GM03348 (cell line): ENCODE measurements at regions not wholly inside any gene's neighbourhood (a gene's known extent, or its start where the extent isn't known, plus 50 kb on each side); places are given as distances from the start of the nearest gene placed in this dataset.
"Not testable (repeated sequence)": the region's sequence is repeated elsewhere in the genome, so short reads cannot be mapped to it uniquely, and the experiment has no call there.

Experiments
- DNase-seq: peaks from one replicate; pipeline ENCODE4 v3.0.0; 2012; ENCODE audit warnings: low spot score

GRCh38 chr18:10248738-10249137 is 205.7 kb upstream of the APCDD1 start:
- DNase-seq: no peak

- DNase-seq: no peak
These were observed 205.2 kb upstream of the APCDD1 start for GRCh38 chr18:10249270-10249669.

GRCh38 chr18:10249801-10250200 is 204.6 kb upstream of the APCDD1 start:
- no peak for DNase-seq

GRCh38 chr18:10252494-10252893 is 201.9 kb upstream of the APCDD1 start:
- DNase-seq: no peak

GRCh38 chr18:10252952-10253705 is 201.3 kb upstream of the APCDD1 start:
- no peak for DNase-seq

- not testable (repeated sequence) for DNase-seq
These were observed 198.2 kb upstream of the APCDD1 start for GRCh38 chr18:10256276-10256675.

- no peak for DNase-seq
These were observed 195.5 kb upstream of the APCDD1 start for GRCh38 chr18:10258836-10259474.

- no peak for DNase-seq
These were observed 194.5 kb upstream of the APCDD1 start for GRCh38 chr18:10259901-10260300.

GRCh38 chr18:10261344-10262276 is 192.8 kb upstream of the APCDD1 start:
- DNase-seq: no peak

GRCh38 chr18:10262566-10262965 is 191.9 kb upstream of the APCDD1 start:
- DNase-seq: no peak

- no peak for DNase-seq
These were observed 190.2 kb upstream of the APCDD1 start for GRCh38 chr18:10264260-10264659.

- DNase-seq: no peak
These were observed 188.7 kb upstream of the APCDD1 start for GRCh38 chr18:10265560-10266333.

- no peak for DNase-seq
These were observed 188.2 kb upstream of the APCDD1 start for GRCh38 chr18:10266334-10266590.

GRCh38 chr18:10269261-10269660 is 185.2 kb upstream of the APCDD1 start:
- no peak for DNase-seq

GRCh38 chr18:10270151-10270571 is 184.3 kb upstream of the APCDD1 start:
- DNase-seq: no peak

- DNase-seq: no peak
These were observed 183.0 kb upstream of the APCDD1 start for GRCh38 chr18:10271481-10271880.

- peak; percentile 64 for DNase-seq
These were observed 180.1 kb upstream of the APCDD1 start for GRCh38 chr18:10274301-10274700.

- no peak for DNase-seq
These were observed 178.9 kb upstream of the APCDD1 start for GRCh38 chr18:10275486-10275885.

- no peak for DNase-seq
These were observed 176.2 kb upstream of the APCDD1 start for GRCh38 chr18:10278265-10278664.

- DNase-seq: no peak
These were observed 175.0 kb upstream of the APCDD1 start for GRCh38 chr18:10279471-10279870.

- DNase-seq: no peak
These were observed 174.4 kb upstream of the APCDD1 start for GRCh38 chr18:10279905-10280644.
